T-helper 2 cell (primary cell): ENCODE measurements at regions not wholly inside any gene's neighbourhood (a gene's known extent, or its start where the extent isn't known, plus 50 kb on each side); places are given as distances from the start of the nearest gene placed in this dataset.
"Not testable (repeated sequence)": the region's sequence is repeated elsewhere in the genome, so short reads cannot be mapped to it uniquely, and the experiment has no call there.

Experiments used
- DNase-seq, 5 experiments: peaks; one replicate each; pipeline versions ENCODE4 v3.0.0 to v3.0.0-alpha.2; 2012 to 2022

DNA sequence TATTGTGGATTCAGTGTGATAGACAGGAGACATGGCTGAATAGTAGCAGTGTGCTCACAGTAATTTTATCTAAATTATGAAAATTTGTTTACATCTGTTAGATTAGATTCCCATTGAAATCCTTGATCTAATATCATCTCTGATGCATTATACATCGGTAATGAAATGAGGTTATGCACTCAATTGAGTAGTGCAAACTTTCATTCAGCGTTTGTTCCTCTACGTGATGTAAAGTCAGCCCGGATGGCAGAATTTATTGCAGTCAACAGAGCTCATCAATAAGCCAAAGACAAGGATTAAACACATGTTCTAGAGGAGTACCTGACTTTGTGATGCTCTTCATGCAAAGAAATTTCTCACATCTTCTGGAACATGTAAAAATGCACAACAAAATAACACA lies 549.2 kb downstream of the GOLGA6L6 start:
- DNase-seq = no peak

DNA sequence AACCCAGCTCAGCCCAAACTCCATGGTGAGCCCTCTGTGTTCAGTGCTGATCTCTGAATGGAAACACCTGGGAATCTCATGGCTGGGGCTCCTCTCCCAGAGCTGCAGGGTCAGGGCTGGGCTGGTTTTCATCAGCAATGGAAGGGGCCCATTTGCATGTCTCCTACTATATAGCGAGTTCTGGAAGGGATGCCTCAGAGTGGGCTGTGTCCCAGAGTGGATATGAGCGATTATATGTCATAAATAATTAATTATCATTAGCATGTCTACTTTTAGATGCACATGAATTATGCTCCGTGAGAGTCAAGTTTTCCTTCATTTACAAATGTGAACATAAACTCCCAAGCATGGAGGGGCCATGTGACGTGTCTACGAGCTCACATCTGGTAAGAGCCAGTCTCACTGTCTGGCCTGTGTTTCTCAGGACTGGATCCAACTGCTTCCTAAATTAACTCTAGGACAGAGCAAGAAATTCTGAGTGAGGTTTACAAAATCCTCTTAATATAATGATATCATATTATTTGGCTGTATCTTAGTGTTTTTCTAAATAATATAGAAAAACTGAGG lies 553.4 kb downstream of the GOLGA6L6 start:
- DNase-seq = no peak

DNA sequence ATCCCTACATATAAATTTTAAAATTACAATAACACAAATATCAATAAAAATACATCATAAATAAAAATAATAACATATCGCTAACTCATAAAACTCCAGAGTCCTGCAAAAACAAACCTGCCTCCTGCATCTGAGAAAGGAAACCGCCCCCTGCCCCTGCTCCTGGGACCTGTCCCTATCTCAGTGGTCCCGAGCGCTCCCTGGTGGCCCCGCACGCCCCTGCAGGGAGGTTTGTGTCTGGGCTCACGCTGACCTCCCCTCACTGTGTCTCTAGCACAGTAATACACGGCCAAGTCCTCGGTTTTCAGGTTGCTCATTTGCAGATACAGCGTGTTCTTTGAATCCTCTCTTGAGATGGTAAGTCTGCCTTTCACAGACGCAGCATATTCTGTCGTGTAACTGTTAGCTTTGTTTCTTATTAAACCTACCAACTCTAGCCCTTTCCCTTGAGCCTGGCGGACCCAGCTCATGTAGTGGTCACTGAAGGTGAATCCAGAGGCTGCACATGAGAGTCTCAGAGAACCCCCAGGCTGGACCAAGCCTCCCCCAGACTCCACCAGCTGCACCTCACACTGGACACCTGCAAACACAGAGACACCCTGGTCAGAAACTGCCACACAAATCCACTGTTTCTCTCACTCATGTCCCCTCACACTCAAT lies 554.1 kb downstream of the GOLGA6L6 start:
- no peak for DNase-seq

DNA sequence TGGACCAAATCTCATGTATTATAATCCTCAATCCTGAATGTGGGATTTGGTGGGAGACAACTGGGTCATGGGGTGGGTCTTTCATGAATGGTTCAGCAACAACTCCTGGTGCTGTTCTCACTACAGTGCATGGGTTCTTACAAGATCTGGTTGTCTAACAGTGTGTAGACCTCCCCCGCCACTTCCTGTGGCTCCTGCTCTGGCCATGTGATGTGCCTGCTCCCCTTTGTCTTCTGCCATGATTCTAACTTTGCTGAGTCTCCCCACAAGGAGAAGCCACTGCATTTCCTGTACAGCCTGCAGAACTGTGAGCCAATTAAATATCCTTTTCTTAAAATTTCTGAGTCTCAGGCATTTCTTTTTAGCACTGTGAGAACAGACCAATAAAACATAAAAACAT lies 557.5 kb downstream of the GOLGA6L6 start:
- DNase-seq = no peak

DNA sequence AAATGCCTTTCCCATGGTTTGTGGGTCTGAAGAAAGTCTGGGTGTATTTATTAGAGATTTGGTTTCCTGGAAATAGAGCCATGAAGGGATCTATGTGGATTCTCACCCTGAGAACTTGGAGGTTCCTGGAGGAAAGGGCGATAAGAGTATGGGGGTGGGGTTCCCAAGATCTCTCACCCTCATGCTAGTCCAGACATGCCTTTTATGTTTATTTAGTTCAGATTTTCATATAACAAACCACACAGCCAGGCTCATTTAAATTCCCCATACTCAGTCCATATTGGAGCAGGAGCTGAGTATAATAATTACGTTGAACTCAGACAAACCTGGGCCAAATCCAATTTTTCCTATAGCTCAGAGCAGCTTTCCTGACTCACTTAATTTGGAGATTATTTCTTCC lies 566.6 kb downstream of the GOLGA6L6 start:
- no peak for DNase-seq

DNA sequence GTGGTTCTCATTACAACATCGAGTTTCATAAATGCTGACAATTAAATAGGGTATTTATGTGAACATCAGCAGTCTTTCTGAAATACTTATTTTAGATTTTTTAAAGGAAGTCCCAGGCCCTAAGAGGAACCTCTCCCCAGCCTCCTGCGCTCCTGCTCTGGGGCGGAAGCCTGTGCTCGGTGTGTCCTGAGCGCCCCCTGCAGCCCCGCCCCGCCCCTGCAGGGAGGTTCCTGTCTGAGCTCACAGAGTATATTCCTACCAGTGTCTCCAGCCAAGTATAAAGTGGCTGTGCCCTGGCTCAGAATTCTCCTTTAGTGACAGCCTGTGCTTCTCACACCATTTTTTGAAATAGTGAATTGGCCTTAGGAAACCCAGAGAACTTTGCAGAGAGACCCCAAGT lies 567.9 kb downstream of the GOLGA6L6 start:
- no peak for DNase-seq

DNA sequence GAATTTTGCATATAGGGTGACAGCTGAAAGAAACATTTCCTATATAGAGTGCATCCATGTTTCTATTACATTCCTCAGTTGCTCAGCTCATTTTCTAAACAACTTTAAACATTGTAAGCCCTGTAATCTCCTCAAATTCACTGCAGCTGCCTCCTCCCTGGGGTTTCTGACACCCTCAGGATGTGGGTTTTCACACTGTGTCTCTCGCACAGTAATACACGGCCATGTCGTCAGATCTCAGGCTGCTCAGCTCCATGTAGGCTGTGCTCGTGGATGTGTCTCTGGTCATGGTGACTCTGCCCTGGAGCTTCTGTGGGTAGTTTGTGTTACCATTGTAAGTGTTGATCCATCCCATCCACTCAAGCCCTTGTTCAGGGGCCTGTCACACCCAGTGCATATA lies 569.0 kb downstream of the GOLGA6L6 start:
- peak in 1 of 5 experiments; percentile 3 for DNase-seq

DNA sequence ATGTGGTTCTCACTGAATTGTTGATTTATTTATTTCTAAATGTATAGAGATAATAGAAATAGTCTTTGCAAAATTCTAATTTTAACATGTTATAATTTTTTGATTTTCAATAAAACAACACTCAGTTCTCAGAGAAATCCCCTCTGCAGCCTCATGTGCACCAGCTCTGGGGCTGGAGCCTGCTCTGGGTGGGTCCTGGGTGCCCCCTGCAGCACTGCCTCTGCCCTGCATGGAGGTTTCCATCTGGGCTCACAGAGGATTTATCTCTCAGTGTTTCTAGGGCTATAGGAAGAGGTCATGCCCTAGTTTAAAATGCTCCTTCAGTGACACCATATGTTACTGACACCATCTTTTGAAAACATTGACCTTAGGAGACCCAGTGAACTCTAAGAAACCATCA lies 576.0 kb downstream of the GOLGA6L6 start:
- not testable (repeated sequence) for DNase-seq

DNA sequence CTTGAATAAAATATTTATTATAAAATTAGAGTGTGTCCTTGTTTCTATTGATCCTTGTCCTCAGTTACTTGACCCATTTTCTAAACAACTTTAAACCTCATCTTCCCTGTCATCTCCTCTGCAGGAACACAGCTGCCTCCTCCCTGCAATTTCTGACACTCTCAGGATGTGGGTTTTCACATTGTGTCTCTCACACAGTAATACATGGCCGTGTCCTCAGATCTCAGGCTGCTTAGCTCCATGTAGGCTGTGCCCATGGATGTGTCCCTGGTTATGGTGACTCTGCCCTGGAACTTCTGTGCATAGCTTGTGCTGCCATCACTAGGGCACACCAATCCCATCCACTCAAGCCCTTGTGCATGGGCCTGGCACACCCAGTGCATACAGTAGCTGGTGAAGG lies 577.1 kb downstream of the GOLGA6L6 start:
- not testable (repeated sequence) for DNase-seq

DNA sequence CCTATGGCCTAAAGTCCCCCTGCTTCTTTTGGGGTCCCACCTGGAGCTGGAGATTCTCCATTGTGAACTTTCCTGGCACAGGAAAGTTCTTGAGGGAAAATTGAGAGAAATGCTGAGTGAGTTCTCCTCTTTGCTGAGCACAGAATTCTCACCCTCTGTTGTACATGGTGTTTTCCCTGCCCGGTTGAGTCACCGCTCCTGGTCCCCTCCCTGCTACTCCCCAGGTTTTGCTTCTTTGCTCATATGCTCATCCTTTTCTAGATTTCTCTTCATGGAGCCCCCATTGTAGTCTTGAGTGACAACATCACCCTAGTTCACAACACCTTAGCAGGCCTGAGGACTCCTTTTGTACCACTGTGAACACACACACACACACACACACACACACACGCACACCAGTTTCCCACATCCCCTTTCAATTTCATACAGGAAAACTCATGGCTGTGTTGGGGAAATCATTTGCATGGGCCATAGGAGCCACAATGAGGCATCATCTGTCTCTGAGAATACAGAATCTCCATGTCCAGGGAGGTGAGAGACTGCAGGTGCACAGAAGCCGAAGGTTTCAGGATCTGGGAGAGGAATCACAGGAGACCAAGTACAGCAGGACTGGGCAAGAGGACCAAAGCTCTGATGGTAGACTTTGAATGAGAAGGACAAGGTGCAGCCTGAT lies 585.3 kb downstream of the GOLGA6L6 start:
- DNase-seq = no peak

DNA sequence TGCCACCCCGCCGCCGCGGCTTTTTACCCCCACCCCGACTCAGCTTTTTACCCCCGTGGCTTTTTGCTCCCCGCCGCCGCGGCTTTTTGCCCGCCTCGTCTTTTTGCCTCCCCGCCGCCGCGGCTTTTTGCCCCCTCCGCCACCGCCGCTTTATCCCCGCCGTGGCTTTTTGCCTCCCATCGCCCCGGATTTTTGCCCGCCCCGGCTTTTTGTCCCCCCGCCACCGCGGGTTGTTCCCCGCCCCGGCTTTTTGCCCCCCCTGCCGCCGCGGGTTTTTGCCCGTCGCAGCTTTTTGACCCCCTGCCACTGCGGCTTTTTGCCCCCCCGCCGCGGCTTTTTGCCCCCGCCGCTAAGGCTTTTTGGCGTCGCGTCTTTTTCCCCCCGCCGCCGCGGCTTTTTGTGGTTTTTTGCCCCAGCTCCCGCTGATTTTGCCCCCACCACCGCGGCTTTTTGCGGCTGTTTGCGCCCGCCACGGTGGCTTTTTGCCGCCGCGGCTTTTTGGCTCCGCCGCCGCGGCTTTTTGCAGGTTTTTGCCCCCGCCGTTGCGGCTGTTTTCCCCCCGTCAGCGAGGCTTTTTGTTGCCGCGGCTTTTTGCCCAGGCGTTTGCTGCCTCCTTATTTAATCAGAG lies 597.2 kb downstream of the GOLGA6L6 start:
- DNase-seq = no peak

DNA sequence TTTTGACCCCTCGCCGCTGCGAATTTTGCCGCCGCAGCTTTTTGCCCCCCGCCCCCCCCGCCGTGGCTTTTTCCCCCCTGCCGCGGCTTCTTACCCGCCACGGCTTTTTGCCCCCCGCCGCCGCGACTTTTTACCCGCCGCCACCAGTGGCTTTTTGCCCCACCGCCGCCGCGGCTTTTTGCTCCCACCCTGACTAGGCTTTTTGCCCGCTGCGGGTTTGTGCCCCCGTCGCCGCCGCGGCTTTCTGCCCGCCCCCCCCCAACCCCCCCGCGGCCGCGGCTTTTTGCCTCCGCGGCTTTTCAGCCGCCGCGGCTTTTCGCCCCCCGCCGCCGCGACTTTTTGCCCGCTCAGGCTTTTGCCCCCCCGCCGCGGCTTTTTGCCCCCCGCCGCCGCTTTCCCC lies 598.1 kb downstream of the GOLGA6L6 start:
- DNase-seq = no peak

DNA sequence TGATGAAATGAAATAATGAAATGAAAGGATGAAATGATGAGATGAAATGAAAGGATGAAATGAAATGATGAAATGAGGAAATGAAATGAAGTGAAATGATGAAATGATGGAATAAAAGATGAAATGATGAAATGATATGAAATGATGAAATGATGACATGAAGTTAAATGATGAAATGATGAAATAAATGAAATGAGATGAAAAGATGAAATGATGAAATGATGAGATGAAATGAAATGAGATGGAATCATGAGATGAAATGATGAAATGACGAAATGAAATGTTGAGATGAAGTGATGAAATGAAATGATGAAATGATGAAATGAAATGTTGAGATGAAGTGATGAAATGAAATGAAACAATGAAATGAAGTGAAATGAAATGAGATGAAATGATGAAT lies 638.3 kb downstream of the GOLGA6L6 start:
- DNase-seq = not testable (repeated sequence)

DNA sequence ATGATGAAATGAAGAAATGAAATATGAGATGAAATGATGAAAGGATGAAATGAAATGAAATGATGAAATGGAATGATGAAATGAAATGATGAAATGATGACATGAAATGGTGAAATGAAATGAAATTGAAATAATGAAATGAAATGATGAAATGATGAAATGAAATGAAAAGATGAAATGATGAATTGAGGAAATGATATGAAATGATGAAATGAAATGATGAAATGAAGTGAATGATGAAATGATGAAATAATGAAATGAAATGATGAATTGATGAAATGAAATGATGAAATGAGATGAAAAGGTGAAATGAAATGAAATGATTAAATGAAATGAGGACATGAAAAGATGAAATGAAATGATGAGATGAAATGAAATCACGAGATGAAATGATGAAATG lies 639.2 kb downstream of the GOLGA6L6 start:
- DNase-seq = not testable (repeated sequence)

DNA sequence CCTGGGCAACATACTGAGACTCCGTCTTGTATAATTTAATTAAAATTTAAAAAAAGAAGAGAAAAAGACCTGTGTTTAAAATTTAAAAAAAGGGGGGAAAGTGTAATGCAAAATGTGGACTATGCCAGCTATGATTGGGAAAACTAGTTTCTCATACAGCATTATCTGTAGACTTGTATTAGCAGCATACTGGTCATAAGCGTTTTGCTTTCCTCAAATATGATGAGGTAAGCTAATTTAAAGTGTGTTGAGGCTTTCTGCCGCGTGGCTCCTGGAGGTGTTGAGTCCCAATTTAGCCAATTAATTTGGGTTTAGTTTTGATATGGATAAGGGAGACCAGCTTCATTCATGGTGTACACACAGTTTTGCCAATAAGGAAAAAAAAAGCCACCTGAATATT lies 640.2 kb downstream of the GOLGA6L6 start:
- not testable (repeated sequence) for DNase-seq

DNA sequence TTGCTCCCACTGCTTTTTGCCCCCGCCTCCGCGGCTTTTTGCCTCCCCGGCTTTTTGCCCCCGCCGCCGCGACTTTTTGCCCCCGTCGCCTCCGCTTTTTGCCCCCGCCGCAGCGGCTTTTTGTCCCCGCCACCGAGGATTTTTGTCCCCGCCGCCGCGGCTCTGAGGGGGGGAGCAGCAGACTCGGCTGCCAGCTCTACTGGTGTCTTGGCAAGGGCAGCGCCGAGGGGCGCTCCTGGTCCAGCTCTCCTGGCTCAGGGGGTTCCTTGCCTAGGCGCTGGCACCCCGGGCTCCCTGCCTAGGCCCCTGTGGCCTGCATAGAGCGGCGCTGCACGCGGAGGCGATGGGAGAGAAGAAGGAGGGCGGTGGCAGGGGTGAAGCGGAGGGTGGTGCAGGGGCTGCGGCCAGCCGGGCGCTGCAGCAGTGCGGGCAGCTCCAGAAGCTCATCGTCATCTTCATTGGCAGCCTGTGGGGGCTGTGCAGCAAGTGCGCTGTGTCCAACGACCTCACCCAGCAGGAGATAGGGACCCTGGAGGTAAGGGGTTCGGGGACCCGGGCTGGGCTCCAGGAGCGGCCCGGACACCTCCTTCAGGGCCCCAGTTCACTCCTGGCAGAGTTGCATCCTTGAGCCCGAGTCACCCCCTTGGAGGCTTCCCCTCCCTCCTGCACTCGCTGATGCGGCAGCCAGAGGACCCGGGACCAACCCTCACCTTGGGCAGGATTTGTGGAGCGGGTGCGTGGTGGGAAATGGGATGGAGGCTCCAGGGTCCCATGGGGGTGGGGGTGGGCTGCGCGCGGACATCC lies 642.4 kb downstream of the GOLGA6L6 start:
- DNase-seq = no peak

DNA sequence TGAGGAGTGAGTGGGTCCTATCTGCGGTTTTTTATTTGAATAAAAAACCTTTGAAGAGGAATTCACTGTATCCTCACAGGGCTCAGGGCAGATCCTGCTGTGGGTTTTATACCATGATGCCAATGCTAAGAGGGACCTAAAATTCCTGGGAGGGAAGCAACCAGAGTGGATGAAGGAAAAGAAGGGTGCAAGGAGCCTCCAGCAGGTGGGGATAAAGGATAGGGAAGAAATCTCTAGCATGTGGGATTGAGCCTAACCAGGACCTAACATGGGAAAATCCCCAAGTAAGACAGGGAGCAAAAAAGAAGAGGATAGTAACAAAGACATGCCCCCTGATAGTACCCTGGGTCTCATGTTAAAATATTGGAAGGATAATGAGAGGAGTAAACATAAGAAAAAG lies 652.8 kb downstream of the GOLGA6L6 start:
- not testable (repeated sequence) for DNase-seq

DNA sequence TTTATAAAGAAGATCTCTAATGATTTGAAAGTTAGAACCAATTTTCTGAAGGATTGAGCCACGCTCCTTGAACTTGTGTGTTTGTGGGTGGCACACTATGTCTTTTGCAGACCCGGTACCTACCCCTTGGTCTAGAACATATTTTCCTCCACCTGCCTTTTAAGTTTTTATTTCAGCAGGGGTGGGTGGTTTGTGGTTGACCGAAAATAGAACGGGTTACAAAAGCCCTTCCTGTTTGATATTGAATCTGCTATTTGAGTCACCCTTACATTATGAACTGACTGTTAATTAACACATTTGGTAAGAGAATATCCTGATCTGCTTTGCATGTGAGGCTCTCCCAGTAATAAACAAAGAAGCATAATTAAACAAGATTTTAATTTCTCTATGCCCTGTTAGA lies 697.5 kb downstream of the GOLGA6L6 start:
- DNase-seq = not testable (repeated sequence)
